GM12878 (cell line): ENCODE measurements at regions not wholly inside any gene's neighbourhood (a gene's known extent, or its start where the extent isn't known, plus 50 kb on each side); places are given as distances from the start of the nearest gene placed in this dataset.

Experiments
- ATAC-seq: fragments of 200-7000 bp; cut with Tn5 transposase; 3 replicates; pipeline ENCODE4 v1.9.1; 2020; ENCODE audit warnings: mild to moderate bottlenecking, moderate library complexity
- BruUV-seq: library from RNA; stranded (reverse); fragments of 400-500 nt; replicated peaks from 2 replicates; lab custom pipeline; 2021; lab: Mats Ljungman, UMichigan
- CTCF ChIA-PET: fragments of 300-600 bp; sonication (Branson Sonifier 250); formaldehyde crosslinking; extraction: SDS; loops from one replicate; lab custom pipeline; 2021; ENCODE audit warnings: inconsistent platforms; lab: Yijun Ruan, JAX
- POLR2A ChIA-PET: fragments of 350-600 bp; formaldehyde crosslinking; extraction: SDS; loops from one replicate; lab custom pipeline; 2021; ENCODE audit warnings: inconsistent platforms; lab: Charles Lee
- RAD21 ChIA-PET: fragments of 300-600 bp; sonication (Branson Sonifier 250); formaldehyde crosslinking; loops from one replicate; lab custom pipeline; 2023; ENCODE audit warnings: antibody characterized with exemption; ENCODE audit not compliant: unreplicated experiment; lab: Charles Lee
- SMC1A ChIA-PET: fragments of 300-600 bp; sonication (Branson Sonifier 250); formaldehyde crosslinking; loops from one replicate; lab custom pipeline; 2023; ENCODE audit not compliant: unreplicated experiment, uncharacterized antibody; lab: Charles Lee
- DNase-seq: peaks from one replicate; pipeline ENCODE4 v3.0.0-alpha.2; 2011; ENCODE audit warnings: low read depth, low spot score
- FAIRE-seq: peaks from 3 replicates; lab custom pipeline; 2011; peaks lifted over from hg19 to GRCh38; lab: Jason Lieb, UNC
- H2AFZ ChIP-seq: 2 replicates; pipeline ENCODE4 v1.6.0; 2011; ENCODE audit warnings: low read depth, low read length, control low read depth; ENCODE audit not compliant: control insufficient read depth
- H3K27ac ChIP-seq: 2 replicates; pipeline ENCODE4 v1.5.1; 2011; ENCODE audit warnings: control low read depth; ENCODE audit not compliant: control insufficient read depth, insufficient read depth
- H3K27me3 ChIP-seq, 2 experiments: replicated peaks in 1 of 2; 2 replicates each; pipeline versions ENCODE4 v1.6.0 to v1.6.1; 2011; ENCODE audit warnings: low read length in 1 of 2; ENCODE audit not compliant: control insufficient read depth in 2 of 2, insufficient read depth in 2 of 2
- H3K36me3 ChIP-seq, 2 experiments: 2 replicates each; pipeline ENCODE4 v1.5.1; 2011; ENCODE audit warnings: low read length in 1 of 2; ENCODE audit not compliant: control insufficient read depth in 2 of 2, insufficient read depth in 2 of 2
- H3K4me1 ChIP-seq: 2 replicates; pipeline ENCODE4 v1.6.1; 2011; ENCODE audit warnings: mild to moderate bottlenecking, low read length, moderate library complexity, mixed read lengths; ENCODE audit not compliant: control insufficient read depth, insufficient read depth
- H3K4me2 ChIP-seq: 2 replicates; pipeline ENCODE4 v1.6.0; 2011; ENCODE audit warnings: control low read depth; ENCODE audit not compliant: control insufficient read depth, insufficient read depth
- H3K4me3 ChIP-seq: fragments of 200-600 bp; sonication (generic); 2 replicates; pipeline ENCODE4 v1.5.1; 2016
- H3K79me2 ChIP-seq: 2 replicates; pipeline ENCODE4 v1.6.0; 2011; ENCODE audit warnings: low read length; ENCODE audit not compliant: control insufficient read depth, insufficient read depth
- H3K9ac ChIP-seq: 2 replicates; pipeline ENCODE4 v1.8.0; 2011; ENCODE audit warnings: low read length, control low read depth, mixed read lengths; ENCODE audit not compliant: control insufficient read depth, insufficient read depth
- H3K9me3 ChIP-seq: replicated peaks from 3 replicates; pipeline ENCODE4 v1.5.1; 2011; ENCODE audit warnings: mild to moderate bottlenecking, low read length; ENCODE audit not compliant: control insufficient read depth, insufficient read depth
- H4K20me1 ChIP-seq: 2 replicates; pipeline ENCODE4 v1.6.0; 2011; ENCODE audit not compliant: control insufficient read depth, insufficient read depth
- FOS ChIP-seq: IDR thresholded peaks from 3 replicates; pipeline ENCODE4 v1.6.1; 2011; ENCODE audit warnings: borderline replicate concordance; ENCODE audit not compliant: insufficient read length; ENCODE audit errors: extremely low read depth
- GABPA ChIP-seq: IDR thresholded peaks from 2 replicates; pipeline ENCODE4 v1.6.1; 2014; ENCODE audit warnings: antibody characterized with exemption, low read depth, mild to moderate bottlenecking, inconsistent platforms
- HDGF ChIP-seq: fragments of 450-650 bp; IDR thresholded peaks from 2 replicates; pipeline ENCODE4 v1.6.1; 2016; ENCODE audit warnings: antibody characterized with exemption
- POLR2AphosphoS5 ChIP-seq: IDR thresholded peaks from 2 replicates; pipeline ENCODE4 v1.6.1; 2011; ENCODE audit warnings: mild to moderate bottlenecking, low read length, inconsistent platforms
- SMC3 ChIP-seq: IDR thresholded peaks from 2 replicates; pipeline ENCODE4 v1.6.1; 2011; ENCODE audit warnings: low read length, improper control_type of control experiment, borderline replicate concordance
- TCF7 ChIP-seq: IDR thresholded peaks from 2 replicates; pipeline ENCODE4 v1.6.1; 2014; ENCODE audit warnings: antibody characterized with exemption, borderline replicate concordance
- YBX1 ChIP-seq: fragments of 450-650 bp; IDR thresholded peaks from 2 replicates; pipeline ENCODE4 v1.6.1; 2016; ENCODE audit warnings: antibody characterized with exemption
- WGBS: methylation state at CpG from one replicate; pipeline ENCODE4 v1.1.6; 2016; ENCODE audit warnings: low lambda C conversion rate; ENCODE audit not compliant: insufficient replicate concordance, insufficient coverage; ENCODE audit errors: missing lambda C conversion rate; 5-methylcytosine and 5-hydroxymethylcytosine counted together
- in situ Hi-C: fragments of 300-500 bp; cut with MboI; formaldehyde crosslinking; loops from 9 replicates; pipeline ENCODE4 v1.14.3; 2018; ENCODE audit warnings: mixed read lengths
- intact Hi-C: fragments of 100-400 bp; cut with micrococcal nuclease; formaldehyde crosslinking; loops from one replicate; pipeline ENCODE4 v1.14.2; 2022; ENCODE audit not compliant: unreplicated experiment
- TF ChIP-seq, protein P1 (sequence below): IDR thresholded peaks from 2 replicates; pipeline ENCODE4 v1.6.1; 2011; ENCODE audit warnings: mild to moderate bottlenecking, low read depth, low read length, moderate library complexity; ENCODE audit not compliant: insufficient replicate concordance
- TF ChIP-seq, protein P2 (sequence below): fragments of 450-650 bp; IDR thresholded peaks from 2 replicates; pipeline ENCODE4 v1.6.1; 2017; ENCODE audit warnings: mild to moderate bottlenecking, moderate library complexity

DNA sequence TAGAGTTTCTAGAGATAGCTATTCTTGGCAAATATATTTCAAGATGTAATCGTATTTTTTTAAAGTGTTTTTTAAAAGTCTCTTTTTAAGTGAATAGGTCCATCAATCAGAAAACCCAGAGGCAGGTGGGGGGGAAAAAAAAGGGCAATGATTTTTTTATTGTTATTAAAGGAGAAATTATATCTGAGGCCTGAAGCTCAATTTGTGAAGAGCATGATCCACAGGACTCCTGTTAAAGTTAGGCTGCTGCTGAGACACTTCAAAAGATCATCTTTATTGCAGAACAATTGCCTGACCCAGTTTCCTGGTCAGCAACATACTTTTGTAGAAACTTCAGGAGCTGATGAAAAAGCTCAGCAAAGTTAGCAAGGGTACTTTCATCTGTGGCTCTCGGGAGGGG lies 326.2 kb downstream of the RASEF start:
- H2AFZ ChIP-seq: no peak overlapping the region
- no peaks in the 10 kb centered on the region for H3K27me3 ChIP-seq
- H3K4me1 ChIP-seq: no peaks in the 10 kb centered on the region
- ChIA-PET CTCF (no interaction called here), SMC1A (no interaction called here), POLR2A (no interaction called here), RAD21 (no interaction called here)
- no peaks in the 10 kb centered on the region for H3K36me3 ChIP-seq
- FAIRE-seq (no peak), ATAC-seq (no peak), DNase-seq (no peak)
- intact Hi-C loops: no loop called here
- no peak overlapping the region for H3K4me2 ChIP-seq
- no peaks in the 10 kb centered on the region for H3K79me2 ChIP-seq
- in situ Hi-C loops: no loop called here
- H4K20me1 ChIP-seq: no peaks in the 10 kb centered on the region
- no TSS peak for BruUV-seq
- TF ChIP-seq HDGF (no peak), SMC3 (no peak), POLR2AphosphoS5 (no peak), YBX1 (no peak), GABPA (no peak), TCF7 (no peak), FOS (no peak)
- TF ChIP-seq, protein P1, sequence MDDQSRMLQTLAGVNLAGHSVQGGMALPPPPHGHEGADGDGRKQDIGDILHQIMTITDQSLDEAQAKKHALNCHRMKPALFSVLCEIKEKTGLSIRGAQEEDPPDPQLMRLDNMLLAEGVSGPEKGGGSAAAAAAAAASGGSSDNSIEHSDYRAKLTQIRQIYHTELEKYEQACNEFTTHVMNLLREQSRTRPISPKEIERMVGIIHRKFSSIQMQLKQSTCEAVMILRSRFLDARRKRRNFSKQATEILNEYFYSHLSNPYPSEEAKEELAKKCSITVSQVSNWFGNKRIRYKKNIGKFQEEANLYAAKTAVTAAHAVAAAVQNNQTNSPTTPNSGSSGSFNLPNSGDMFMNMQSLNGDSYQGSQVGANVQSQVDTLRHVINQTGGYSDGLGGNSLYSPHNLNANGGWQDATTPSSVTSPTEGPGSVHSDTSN: no peak
- TF ChIP-seq, protein P2, sequence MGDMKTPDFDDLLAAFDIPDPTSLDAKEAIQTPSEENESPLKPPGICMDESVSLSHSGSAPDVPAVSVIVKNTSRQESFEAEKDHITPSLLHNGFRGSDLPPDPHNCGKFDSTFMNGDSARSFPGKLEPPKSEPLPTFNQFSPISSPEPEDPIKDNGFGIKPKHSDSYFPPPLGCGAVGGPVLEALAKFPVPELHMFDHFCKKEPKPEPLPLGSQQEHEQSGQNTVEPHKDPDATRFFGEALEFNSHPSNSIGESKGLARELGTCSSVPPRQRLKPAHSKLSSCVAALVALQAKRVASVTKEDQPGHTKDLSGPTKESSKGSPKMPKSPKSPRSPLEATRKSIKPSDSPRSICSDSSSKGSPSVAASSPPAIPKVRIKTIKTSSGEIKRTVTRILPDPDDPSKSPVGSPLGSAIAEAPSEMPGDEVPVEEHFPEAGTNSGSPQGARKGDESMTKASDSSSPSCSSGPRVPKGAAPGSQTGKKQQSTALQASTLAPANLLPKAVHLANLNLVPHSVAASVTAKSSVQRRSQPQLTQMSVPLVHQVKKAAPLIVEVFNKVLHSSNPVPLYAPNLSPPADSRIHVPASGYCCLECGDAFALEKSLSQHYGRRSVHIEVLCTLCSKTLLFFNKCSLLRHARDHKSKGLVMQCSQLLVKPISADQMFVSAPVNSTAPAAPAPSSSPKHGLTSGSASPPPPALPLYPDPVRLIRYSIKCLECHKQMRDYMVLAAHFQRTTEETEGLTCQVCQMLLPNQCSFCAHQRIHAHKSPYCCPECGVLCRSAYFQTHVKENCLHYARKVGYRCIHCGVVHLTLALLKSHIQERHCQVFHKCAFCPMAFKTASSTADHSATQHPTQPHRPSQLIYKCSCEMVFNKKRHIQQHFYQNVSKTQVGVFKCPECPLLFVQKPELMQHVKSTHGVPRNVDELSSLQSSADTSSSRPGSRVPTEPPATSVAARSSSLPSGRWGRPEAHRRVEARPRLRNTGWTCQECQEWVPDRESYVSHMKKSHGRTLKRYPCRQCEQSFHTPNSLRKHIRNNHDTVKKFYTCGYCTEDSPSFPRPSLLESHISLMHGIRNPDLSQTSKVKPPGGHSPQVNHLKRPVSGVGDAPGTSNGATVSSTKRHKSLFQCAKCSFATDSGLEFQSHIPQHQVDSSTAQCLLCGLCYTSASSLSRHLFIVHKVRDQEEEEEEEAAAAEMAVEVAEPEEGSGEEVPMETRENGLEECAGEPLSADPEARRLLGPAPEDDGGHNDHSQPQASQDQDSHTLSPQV: no peak
- no peak overlapping the region for H3K27ac ChIP-seq
- H3K9me3 ChIP-seq: no peaks in the 10 kb centered on the region
- no peak overlapping the region for H3K9ac ChIP-seq
- WGBS: 5% methylated on average over 2 of the region's 2 CpGs
- H3K4me3 ChIP-seq: no peak overlapping the region
